IMR-90 (cell line): ENCODE measurements at regions not wholly inside any gene's neighbourhood (a gene's known extent, or its start where the extent isn't known, plus 50 kb on each side); places are given as distances from the start of the nearest gene placed in this dataset.

Experiments
- ATAC-seq: fragments of 200-7000 bp; cut with Tn5 transposase; 2 replicates; pipeline ENCODE4 v1.9.1; 2020; ENCODE audit warnings: low read depth, mild to moderate bottlenecking, moderate library complexity
- BruUV-seq: library from RNA; stranded (reverse); fragments of 400-500 nt; replicated peaks from 2 replicates; lab custom pipeline; 2021; lab: Mats Ljungman, UMichigan
- CTCF ChIA-PET: fragments of 300-600 bp; formaldehyde crosslinking; extraction: SDS; loops from one replicate; lab custom pipeline; 2021; ENCODE audit warnings: antibody characterized with exemption; lab: Yijun Ruan, JAX
- POLR2A ChIA-PET: fragments of 300-600 bp; sonication (Branson Sonifier 250); formaldehyde crosslinking; loops from one replicate; lab custom pipeline; 2022; ENCODE audit warnings: antibody characterized with exemption; ENCODE audit not compliant: unreplicated experiment; lab: Charles Lee
- DNase-seq: peaks from one replicate; pipeline ENCODE4 v3.0.0; 2013
- H2AFZ ChIP-seq: replicated peaks from 2 replicates; pipeline ENCODE3; 2013; ENCODE audit warnings: low read length, mild to moderate bottlenecking; ENCODE audit not compliant: poor library complexity
- H2AK5ac ChIP-seq: 2 replicates; pipeline ENCODE4 v1.6.1; 2013; ENCODE audit warnings: low read depth, low read length, inconsistent platforms
- H2AK9ac ChIP-seq: replicated peaks from 2 replicates; pipeline ENCODE3; 2013; ENCODE audit warnings: mild to moderate bottlenecking, low read depth, low read length, moderate library complexity; ENCODE audit not compliant: poor library complexity
- H2BK120ac ChIP-seq: 2 replicates; pipeline ENCODE4 v1.6.1; 2013; ENCODE audit warnings: low read depth, low read length, inconsistent platforms
- H2BK15ac ChIP-seq: 3 replicates; pipeline ENCODE4 v1.6.1; 2013; ENCODE audit warnings: low read depth, low read length, inconsistent platforms
- H2BK20ac ChIP-seq: 2 replicates; pipeline ENCODE4 v1.6.1; 2013; ENCODE audit warnings: low read depth, mild to moderate bottlenecking, inconsistent platforms, low read length, moderate library complexity
- H2BK5ac ChIP-seq: 2 replicates; pipeline ENCODE4 v1.6.1; 2013; ENCODE audit warnings: mild to moderate bottlenecking, low read depth, low read length, inconsistent platforms; ENCODE audit not compliant: poor library complexity, severe bottlenecking
- H3K14ac ChIP-seq: replicated peaks from 2 replicates; pipeline ENCODE4 v1.6.1; 2013; ENCODE audit warnings: low read depth, low read length, inconsistent platforms
- H3K18ac ChIP-seq: 2 replicates; pipeline ENCODE4 v1.6.1; 2013; ENCODE audit warnings: low read depth, low read length, control low read depth
- H3K23ac ChIP-seq: 2 replicates; pipeline ENCODE4 v1.6.1; 2013; ENCODE audit warnings: low read depth, low read length, inconsistent platforms
- H3K27ac ChIP-seq: 2 replicates; pipeline ENCODE4 v1.5.1; 2013; ENCODE audit warnings: mild to moderate bottlenecking, control low read depth, low read length; ENCODE audit not compliant: insufficient read depth
- H3K27me3 ChIP-seq: 2 replicates; pipeline ENCODE4 v1.6.1; 2013; ENCODE audit warnings: low read length; ENCODE audit not compliant: control insufficient read depth, insufficient read depth
- H3K36me3 ChIP-seq: 2 replicates; pipeline ENCODE4 v1.6.1; 2013; ENCODE audit warnings: low read length, mixed read lengths; ENCODE audit not compliant: control insufficient read depth, insufficient read depth
- H3K4ac ChIP-seq: 2 replicates; pipeline ENCODE4 v1.6.1; 2013; ENCODE audit warnings: low read depth, low read length, inconsistent platforms
- H3K4me1 ChIP-seq: 2 replicates; pipeline ENCODE4 v1.6.1; 2013; ENCODE audit warnings: low read length, mixed read lengths; ENCODE audit not compliant: control insufficient read depth, insufficient read depth
- H3K4me2 ChIP-seq: 2 replicates; pipeline ENCODE4 v1.6.1; 2013; ENCODE audit warnings: low read depth, mild to moderate bottlenecking, control low read depth, low read length, moderate library complexity
- H3K4me3 ChIP-seq: 2 replicates; pipeline ENCODE4 v1.5.1; 2013; ENCODE audit warnings: low read depth, mild to moderate bottlenecking, control low read depth, low read length, moderate library complexity; ENCODE audit not compliant: insufficient read depth
- H3K56ac ChIP-seq: 2 replicates; pipeline ENCODE4 v1.6.1; 2013; ENCODE audit warnings: low read length, inconsistent platforms; ENCODE audit not compliant: insufficient read depth; ENCODE audit errors: extremely low read depth
- H3K79me1 ChIP-seq, 2 experiments: 2 replicates each; pipeline ENCODE4 v1.6.1; 2013; ENCODE audit warnings: low read length in 2 of 2, inconsistent platforms in 1 of 2, low read depth in 1 of 2
- H3K9ac ChIP-seq: 2 replicates; pipeline ENCODE4 v1.6.1; 2013; ENCODE audit warnings: low read depth, low read length, control low read depth
- H3K9me1 ChIP-seq: 2 replicates; pipeline ENCODE4 v1.6.1; 2013; ENCODE audit warnings: low read length, inconsistent platforms; ENCODE audit not compliant: insufficient read depth
- H3K9me3 ChIP-seq: 2 replicates; pipeline ENCODE4 v1.6.1; 2013; ENCODE audit warnings: low read length; ENCODE audit not compliant: control insufficient read depth, insufficient read depth
- H4K20me1 ChIP-seq: 2 replicates; pipeline ENCODE4 v1.6.1; 2013; ENCODE audit warnings: low read length, inconsistent platforms; ENCODE audit not compliant: insufficient read depth
- H4K5ac ChIP-seq: 2 replicates; pipeline ENCODE4 v1.6.1; 2013; ENCODE audit warnings: mild to moderate bottlenecking, low read depth, low read length, control low read depth
- H4K8ac ChIP-seq, 2 experiments: 2 replicates each; pipeline ENCODE4 v1.6.1; 2013; ENCODE audit warnings: low read depth in 2 of 2, low read length in 2 of 2, control low read depth in 1 of 2, inconsistent platforms in 1 of 2
- H4K91ac ChIP-seq: 2 replicates; pipeline ENCODE4 v1.6.1; 2013; ENCODE audit warnings: low read depth, low read length, inconsistent platforms; ENCODE audit not compliant: insufficient read depth
- CHD1 ChIP-seq: IDR thresholded peaks from 2 replicates; pipeline ENCODE4 v1.6.1; 2012; ENCODE audit warnings: low read depth, low read length, improper control_type of control experiment
- MAFK ChIP-seq: IDR thresholded peaks from 2 replicates; pipeline ENCODE4 v1.6.1; 2012; ENCODE audit warnings: low read depth, low read length, improper control_type of control experiment
- WGBS, 2 experiments: methylation state at CpG; one replicate each; pipeline versions ENCODE4 v1.1.5 to v1.1.7; 2013; ENCODE audit warnings: missing lambda C conversion rate in 2 of 2; ENCODE audit not compliant: insufficient read length in 1 of 2; ENCODE audit errors: extremely low coverage in 2 of 2; 5-methylcytosine and 5-hydroxymethylcytosine counted together
- dilution Hi-C: fragments of 300-500 bp; cut with HindIII; formaldehyde crosslinking; loops from one replicate; pipeline ENCODE4 v1.14.3; 2018; ENCODE audit warnings: low sequenced_read_pairs; ENCODE audit not compliant: unreplicated experiment
- in situ Hi-C: fragments of 300-500 bp; cut with MboI; formaldehyde crosslinking; loops from 3 replicates; pipeline ENCODE4 v1.14.3; 2019; ENCODE audit warnings: low sequenced_read_pairs, inconsistent platforms, mixed read lengths
- intact Hi-C: fragments of 100-400 bp; cut with micrococcal nuclease; formaldehyde crosslinking; loops from 2 replicates; pipeline ENCODE4 v1.10.0; 2022

DNA sequence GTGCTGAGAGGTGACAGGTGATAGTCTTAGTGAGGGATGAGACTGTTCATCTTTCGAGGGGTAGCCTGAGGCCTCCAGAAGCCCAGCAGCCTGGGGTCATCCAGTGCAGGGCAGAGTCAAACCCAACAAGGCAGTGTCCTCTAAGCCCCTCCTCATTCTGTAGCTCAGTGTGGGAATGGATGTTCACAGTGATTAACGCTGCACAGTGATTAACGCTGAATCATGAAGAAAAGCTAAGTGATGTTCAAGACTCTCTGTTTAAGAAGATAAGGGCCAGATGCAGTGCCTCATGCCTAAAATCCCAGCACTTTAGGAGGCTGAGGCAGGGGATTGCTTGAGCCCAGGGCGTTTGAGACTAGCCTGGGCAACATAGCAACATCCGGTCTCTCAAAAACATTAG is 56.3 kb upstream of the LAPTM4A start:
- Histone ChIP-seq H2BK5ac (no peak overlapping the region), H4K8ac (no peak overlapping the region; a peak in 1 of 4 replicates), H3K9me1 (0 out of 2 replicates have a peak, but pooled peaks cover 5% of the 10 kb centered on the region), H2AK9ac (no peak overlapping the region), H3K4me3 (no peak overlapping the region), H3K23ac (no peak overlapping the region), H2AK5ac (no peak overlapping the region), H3K56ac (no peak overlapping the region), H3K79me1 (no peaks in the 10 kb centered on the region), H3K4me1 (peaks cover 4% of the 10 kb centered on the region), H3K27ac (no peak overlapping the region), H2BK15ac (no peak overlapping the region), H3K36me3 (no peaks in the 10 kb centered on the region), H3K14ac (no peak overlapping the region), H4K20me1 (no peaks in the 10 kb centered on the region), H3K9ac (no peak overlapping the region), H2BK120ac (peak overlapping the region; percentile 3; the same call in 1 of the 2 replicates), H3K4ac (0 out of 2 replicates have a peak overlapping the region, but pooled peaks have one; percentile 28), H4K5ac (0 out of 2 replicates have a peak overlapping the region, but pooled peaks have one; percentile 15), H3K18ac (no peak overlapping the region), H3K27me3 (no peaks in the 10 kb centered on the region), H4K91ac (no peak overlapping the region; the same call in 1 of the 2 replicates), H3K9me3 (peaks cover 3% of the 10 kb centered on the region; the same call in 1 of the 2 replicates), H3K4me2 (no peak overlapping the region), H2BK20ac (no peak overlapping the region), H2AFZ (no peak overlapping the region)
- TF ChIP-seq MAFK = peak; percentile 37; the same call in 1 of the 2 replicates
- TF ChIP-seq CHD1 = no peak
- ChIA-PET CTCF (interaction anchor here (0.6 to 2.3 kb wide), 5 partner anchors 13 to 1698 kb away, joined by 3 to 10 read pairs (median 4); partner anchors contain the start of gene SDC1), POLR2A (no interaction called here)
- WGBS, 2 experiments = 47% methylated on average over 3 of the region's 5 CpGs; no CpG with 5 or more reads in 1 of the 2 experiments
- intact Hi-C loops = loop anchor here (2.0 kb wide), 1 partner anchor 117 kb away; the partner anchor contains the start of gene SDC1
- DNase-seq = peak; percentile 46
- ATAC-seq = no peak; the same call in 1 of the 2 replicates
- BruUV-seq = no TSS peak
- dilution Hi-C loops = no loop called here
- in situ Hi-C loops = no loop called here
